ENCODE measurements at regions not wholly inside any gene's neighbourhood (a gene's known extent, or its start where the extent isn't known, plus 50 kb on each side); places are given as distances from the start of the nearest gene placed in this dataset.
"Not testable (repeated sequence)": the region's sequence is repeated elsewhere in the genome, so short reads cannot be mapped to it uniquely, and the experiment has no call there.

GRCh38 chrX:22859642-22860041, 140.1 kb upstream of the DDX53 start:
- no peaks in the 10 kb centered on the region for H3K36me3 ChIP-seq
- DNase-seq, result no peak
- no peak for TF ChIP-seq CTCF (IDR thresholded peaks at IDR 0.05)
- TF ChIP-seq EP300 (IDR thresholded peaks at IDR 0.05), result no peak
- no peak for TF ChIP-seq POLR2A (IDR thresholded peaks at IDR 0.05)
- no peak for TF ChIP-seq POLR2AphosphoS5 (IDR thresholded peaks at IDR 0.05)
- H3K27me3 ChIP-seq, result no peaks in the 10 kb centered on the region
- no peak overlapping the region for H3K4me3 ChIP-seq
- no peaks in the 10 kb centered on the region for H3K9me3 ChIP-seq
- intact Hi-C loops (cut with DNase I), result no loop called here
- no peaks in the 10 kb centered on the region for H3K4me1 ChIP-seq
- H3K27ac ChIP-seq, result no peak overlapping the region

GRCh38 chrX:22866801-22867200, 133.0 kb upstream of the DDX53 start:
- H3K9me3 ChIP-seq; intact Hi-C loops (cut with DNase I); H3K4me3 ChIP-seq; H3K27me3 ChIP-seq; H3K36me3 ChIP-seq; DNase-seq; H3K4me1 ChIP-seq; H3K27ac ChIP-seq: not testable (repeated sequence)
- WGBS, 2 donors, result 33 to 58% methylated on average over 5 of the region's 5 CpGs

- 53 to 73% methylated on average over 2 of the region's 2 CpGs for WGBS, 2 donors
These were observed 117.2 kb upstream of the DDX53 start for GRCh38 chrX:22882543-22882942.

GRCh38 chrX:22889819-22890218, 109.9 kb upstream of the DDX53 start:
- H3K36me3 ChIP-seq, result no peaks in the 10 kb centered on the region
- TF ChIP-seq EP300 (IDR thresholded peaks at IDR 0.05) (no peak), CTCF (IDR thresholded peaks at IDR 0.05) (no peak), POLR2A (IDR thresholded peaks at IDR 0.05) (no peak), POLR2AphosphoS5 (IDR thresholded peaks at IDR 0.05) (no peak)
- WGBS, 2 donors, result 26 to 44% methylated on average over 3 of the region's 3 CpGs
- intact Hi-C loops (cut with DNase I), result no loop called here
- DNase-seq, result no peak
- H3K4me1 ChIP-seq, result no peaks in the 10 kb centered on the region
- no peaks in the 10 kb centered on the region for H3K27me3 ChIP-seq
- no peak overlapping the region for H3K4me3 ChIP-seq
- H3K9me3 ChIP-seq, result no peaks in the 10 kb centered on the region
- no peak overlapping the region for H3K27ac ChIP-seq

More at GRCh38 chrX:22882543-22882942, 117.2 kb upstream of the DDX53 start:
- DNase-seq, result no peak
- Histone ChIP-seq H3K27me3 (no peaks in the 10 kb centered on the region), H3K36me3 (no peaks in the 10 kb centered on the region), H3K4me1 (no peaks in the 10 kb centered on the region), H3K9me3 (no peaks in the 10 kb centered on the region), H3K27ac (no peak overlapping the region), H3K4me3 (no peak overlapping the region)
- no peak for TF ChIP-seq POLR2A (IDR thresholded peaks at IDR 0.05)
- TF ChIP-seq EP300 (IDR thresholded peaks at IDR 0.05), result no peak
- TF ChIP-seq POLR2AphosphoS5 (IDR thresholded peaks at IDR 0.05), result no peak
- TF ChIP-seq CTCF (IDR thresholded peaks at IDR 0.05), result no peak
- intact Hi-C loops (cut with DNase I), result no loop called here

GRCh38 chrX:22912616-22913015, 87.1 kb upstream of the DDX53 start:
- H3K4me1 ChIP-seq, result no peaks in the 10 kb centered on the region
- no peaks in the 10 kb centered on the region for H3K9me3 ChIP-seq
- TF ChIP-seq CTCF (IDR thresholded peaks at IDR 0.05) (no peak), EP300 (IDR thresholded peaks at IDR 0.05) (no peak), POLR2AphosphoS5 (IDR thresholded peaks at IDR 0.05) (no peak), POLR2A (IDR thresholded peaks at IDR 0.05) (no peak)
- no peaks in the 10 kb centered on the region for H3K36me3 ChIP-seq
- no peak for DNase-seq
- 49% methylated on average over 3 of the region's 3 CpGs for WGBS, 2 donors
- intact Hi-C loops (cut with DNase I), result no loop called here
- no peak overlapping the region for H3K27ac ChIP-seq
- no peak overlapping the region for H3K4me3 ChIP-seq
- H3K27me3 ChIP-seq, result no peaks in the 10 kb centered on the region

Measured in sigmoid colon (tissue), 6 donors.